Smooth muscle cell (in vitro differentiated cells): ENCODE measurements at regions not wholly inside any gene's neighbourhood (a gene's known extent, or its start where the extent isn't known, plus 50 kb on each side); places are given as distances from the start of the nearest gene placed in this dataset. TPM values are rescaled to one million over a fixed set of nuclear protein-coding genes. Genes with fewer than 3 reads are reported as not detected.
"Not testable (repeated sequence)": the region's sequence is repeated elsewhere in the genome, so short reads cannot be mapped to it uniquely, and the experiment has no call there.

Experiments
- DNase-seq: peaks from one replicate; lab custom pipeline; 2025; ENCODE audit not compliant: unreplicated experiment; lab: John Stamatoyannopoulos, UW
- H2AFZ ChIP-seq: fragments of 200-600 bp; sonication (generic); 2 replicates; pipeline ENCODE4 v1.6.0; 2016; ENCODE audit warnings: antibody characterized with exemption, low read depth, mild to moderate bottlenecking
- H3F3A ChIP-seq: fragments of 200-600 bp; sonication (generic); 2 replicates; pipeline ENCODE4 v1.6.0; 2017; ENCODE audit warnings: antibody characterized with exemption, low read depth
- H3K27ac ChIP-seq: fragments of 200-600 bp; sonication (generic); 2 replicates; pipeline ENCODE4 v1.5.1; 2016; ENCODE audit warnings: low read depth, mild to moderate bottlenecking
- H3K27me3 ChIP-seq: fragments of 200-600 bp; sonication (generic); 2 replicates; pipeline ENCODE4 v1.6.1; 2016; ENCODE audit warnings: low read depth, mild to moderate bottlenecking
- H3K36me3 ChIP-seq: fragments of 200-600 bp; sonication (generic); 2 replicates; pipeline ENCODE4 v1.5.1; 2016; ENCODE audit warnings: low read depth
- H3K4me1 ChIP-seq: fragments of 200-600 bp; sonication (generic); 2 replicates; pipeline ENCODE4 v1.5.1; 2016; ENCODE audit warnings: low read depth
- H3K4me2 ChIP-seq: fragments of 200-600 bp; sonication (generic); 2 replicates; pipeline ENCODE4 v1.6.0; 2016; ENCODE audit warnings: mild to moderate bottlenecking
- H3K4me3 ChIP-seq: fragments of 200-600 bp; sonication (generic); 2 replicates; pipeline ENCODE4 v1.5.1; 2016; ENCODE audit warnings: mild to moderate bottlenecking
- H3K79me2 ChIP-seq: fragments of 200-600 bp; sonication (generic); 2 replicates; pipeline ENCODE4 v1.6.0; 2016; ENCODE audit warnings: low read depth, mild to moderate bottlenecking
- H3K9ac ChIP-seq: fragments of 200-600 bp; sonication (generic); 2 replicates; pipeline ENCODE4 v1.6.0; 2016; ENCODE audit warnings: low read depth
- H3K9me3 ChIP-seq: fragments of 200-600 bp; sonication (generic); replicated peaks from 2 replicates; pipeline ENCODE4 v1.5.1; 2016; ENCODE audit warnings: low read depth
- H4K20me1 ChIP-seq: fragments of 200-600 bp; sonication (generic); 2 replicates; pipeline ENCODE4 v1.6.0; 2016; ENCODE audit warnings: low read depth
- WGBS: methylation state at CpG from one replicate; pipeline ENCODE4 v1.1.7; 2016; ENCODE audit warnings: low lambda C conversion rate; 5-methylcytosine and 5-hydroxymethylcytosine counted together
- small RNA-seq: library from RNA; depleted of rRNA; stranded (forward); fragments of <200 nt; gene quantifications from one replicate; pipeline ENCODE3, GENCODE V24; 2014
- TF ChIP-seq, protein P1 (sequence below): fragments of 200-600 bp; sonication (generic); IDR thresholded peaks from 2 replicates; pipeline ENCODE4 v1.5.1; 2017; ENCODE audit warnings: borderline replicate concordance, mild to moderate bottlenecking, antibody characterized with exemption; ENCODE audit not compliant: insufficient read depth, poor library complexity, severe bottlenecking

DNA sequence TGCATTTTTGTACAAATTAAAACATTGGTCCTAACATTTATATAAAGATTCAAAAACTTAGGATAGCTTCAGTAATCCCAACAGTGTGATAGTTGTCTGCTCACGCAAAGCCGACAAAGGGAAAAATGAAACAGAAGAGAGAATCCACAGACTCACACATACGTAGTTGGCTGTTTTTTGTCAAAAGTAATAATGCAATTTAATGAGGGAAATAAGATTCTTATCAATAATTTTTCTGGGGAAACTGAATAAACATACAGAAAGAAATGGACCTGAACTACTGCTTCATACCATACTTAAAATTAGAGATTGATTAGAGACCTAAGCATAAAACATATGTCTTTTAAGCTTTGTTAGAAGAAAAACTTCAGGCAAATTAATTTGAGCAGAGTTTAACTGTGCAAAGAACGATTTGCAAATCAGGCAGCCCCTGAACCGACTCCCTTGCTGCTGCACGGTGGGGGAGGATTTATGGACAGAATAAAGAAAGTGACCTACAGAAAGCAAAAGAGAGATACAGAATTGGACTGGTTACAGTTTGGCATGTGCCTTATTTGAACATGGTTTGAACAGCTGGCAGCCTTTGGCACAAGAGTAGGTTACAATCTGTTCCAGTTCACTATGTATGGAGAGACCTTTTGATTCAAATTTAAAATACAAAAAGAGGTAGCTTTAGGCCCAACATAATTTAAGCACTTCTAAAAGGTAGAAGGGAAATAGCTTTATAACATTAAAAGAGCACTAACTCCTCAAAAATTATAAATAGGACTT lies 64.9 kb upstream of the CTSV start:
- H4K20me1 ChIP-seq, H3K27me3 ChIP-seq, H3K79me2 ChIP-seq, DNase-seq, H3K4me3 ChIP-seq, H3K36me3 ChIP-seq, H3F3A ChIP-seq, H3K4me2 ChIP-seq, H3K9me3 ChIP-seq, H3K4me1 ChIP-seq, H3K27ac ChIP-seq, H3K9ac ChIP-seq, H2AFZ ChIP-seq: not testable (repeated sequence)
- WGBS, result 90% methylated on average over 6 of the region's 6 CpGs

DNA sequence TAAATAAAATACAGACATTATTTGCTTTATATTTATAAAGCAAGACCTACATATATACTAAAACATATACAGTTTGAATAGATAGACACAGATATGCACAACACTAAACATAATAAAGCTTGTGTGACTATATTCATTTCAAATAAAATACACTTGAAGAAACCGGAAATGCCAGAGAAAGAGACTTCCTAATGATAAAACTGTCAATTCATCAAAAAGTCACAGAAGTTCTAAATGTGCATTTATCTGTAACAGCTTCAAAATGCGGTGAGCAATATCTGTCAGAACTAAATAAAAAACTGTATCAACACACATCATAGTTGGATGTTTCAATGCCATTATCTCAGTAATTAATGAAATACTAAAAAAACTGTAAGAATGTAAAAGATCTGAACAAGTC lies 60.6 kb upstream of the CTSV start:
- not testable (repeated sequence) for H3K27me3 ChIP-seq, H3K79me2 ChIP-seq, H3K4me1 ChIP-seq, H3K4me2 ChIP-seq, H3K9me3 ChIP-seq, H3K4me3 ChIP-seq, H2AFZ ChIP-seq, H3K36me3 ChIP-seq, DNase-seq, H3K27ac ChIP-seq, H3F3A ChIP-seq, H3K9ac ChIP-seq, H4K20me1 ChIP-seq
- whole genome bisulfite sequencing, result 95% methylated on average over 2 of the region's 2 CpGs

DNA sequence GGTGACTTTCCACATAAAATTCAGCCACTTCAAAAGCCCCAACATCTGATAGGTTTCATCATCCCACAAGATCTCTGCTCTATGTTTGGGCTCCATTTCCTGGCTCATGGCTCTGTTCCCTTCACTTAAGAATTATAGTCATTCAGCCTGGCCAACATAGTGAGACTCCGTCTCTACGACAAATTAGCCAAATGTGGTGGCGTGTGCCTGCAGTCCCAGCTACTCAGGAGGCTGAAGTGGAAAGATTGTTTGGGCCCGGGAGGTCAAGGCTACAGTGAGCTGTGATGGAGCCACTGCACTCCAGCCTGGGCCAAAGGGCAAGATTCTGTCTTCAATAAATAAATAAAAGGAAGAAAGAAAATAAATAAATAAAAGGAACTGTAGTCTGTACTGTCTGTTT lies 57.9 kb upstream of the CTSV start:
- Histone ChIP-seq H4K20me1 (no peaks in the 10 kb centered on the region), H3F3A (no peaks in the 10 kb centered on the region), H3K4me3 (no peak overlapping the region), H3K4me2 (no peak overlapping the region), H3K27me3 (no peaks in the 10 kb centered on the region), H3K36me3 (no peaks in the 10 kb centered on the region), H3K4me1 (no peaks in the 10 kb centered on the region), H3K79me2 (no peaks in the 10 kb centered on the region), H3K9me3 (no peaks in the 10 kb centered on the region), H3K9ac (no peak overlapping the region), H2AFZ (no peak overlapping the region), H3K27ac (no peak overlapping the region)
- TF ChIP-seq, protein P1, sequence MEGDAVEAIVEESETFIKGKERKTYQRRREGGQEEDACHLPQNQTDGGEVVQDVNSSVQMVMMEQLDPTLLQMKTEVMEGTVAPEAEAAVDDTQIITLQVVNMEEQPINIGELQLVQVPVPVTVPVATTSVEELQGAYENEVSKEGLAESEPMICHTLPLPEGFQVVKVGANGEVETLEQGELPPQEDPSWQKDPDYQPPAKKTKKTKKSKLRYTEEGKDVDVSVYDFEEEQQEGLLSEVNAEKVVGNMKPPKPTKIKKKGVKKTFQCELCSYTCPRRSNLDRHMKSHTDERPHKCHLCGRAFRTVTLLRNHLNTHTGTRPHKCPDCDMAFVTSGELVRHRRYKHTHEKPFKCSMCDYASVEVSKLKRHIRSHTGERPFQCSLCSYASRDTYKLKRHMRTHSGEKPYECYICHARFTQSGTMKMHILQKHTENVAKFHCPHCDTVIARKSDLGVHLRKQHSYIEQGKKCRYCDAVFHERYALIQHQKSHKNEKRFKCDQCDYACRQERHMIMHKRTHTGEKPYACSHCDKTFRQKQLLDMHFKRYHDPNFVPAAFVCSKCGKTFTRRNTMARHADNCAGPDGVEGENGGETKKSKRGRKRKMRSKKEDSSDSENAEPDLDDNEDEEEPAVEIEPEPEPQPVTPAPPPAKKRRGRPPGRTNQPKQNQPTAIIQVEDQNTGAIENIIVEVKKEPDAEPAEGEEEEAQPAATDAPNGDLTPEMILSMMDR, result no peak
- 96% methylated on average over 4 of the region's 4 CpGs for WGBS
- DNase-seq, result no peak

DNA sequence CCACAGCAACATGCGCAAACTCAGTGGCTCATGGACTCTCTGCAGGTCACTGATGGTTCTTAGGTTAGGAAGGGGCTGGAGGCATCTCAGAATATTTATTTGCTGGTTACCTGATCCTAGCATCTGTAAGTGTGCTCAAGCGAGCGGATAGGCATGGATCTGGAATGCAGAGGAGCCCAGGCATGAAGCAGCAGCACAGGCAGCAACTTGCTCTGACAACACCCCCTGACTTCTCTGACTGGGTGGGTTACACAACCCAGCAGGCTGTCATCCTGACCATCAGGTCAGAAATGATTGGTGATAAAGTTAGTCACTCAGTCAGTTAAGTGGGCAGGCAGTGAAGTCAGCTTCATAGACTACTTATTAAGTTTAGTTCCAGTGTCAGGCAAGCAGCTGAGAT lies 50.4 kb upstream of the CTSV start:
- H3K4me2 ChIP-seq, DNase-seq, H3F3A ChIP-seq, H4K20me1 ChIP-seq, H3K36me3 ChIP-seq, H3K9ac ChIP-seq, H2AFZ ChIP-seq, H3K79me2 ChIP-seq, H3K4me3 ChIP-seq, H3K27me3 ChIP-seq, H3K9me3 ChIP-seq, H3K27ac ChIP-seq: not testable (repeated sequence)
- WGBS, result 65% methylated on average over 3 of the region's 3 CpGs
- H3K4me1 ChIP-seq, result peaks cover 10% of the 10 kb centered on the region

Small RNA genes lying in the stretch of these regions (small RNA-seq; reads per million reads assigned to genes)
- not detected for gene RNU6-798P
